HG03060 (cell line): ENCODE measurements at regions not wholly inside any gene's neighbourhood (a gene's known extent, or its start where the extent isn't known, plus 50 kb on each side); places are given as distances from the start of the nearest gene placed in this dataset.

Source experiments
- ATAC-seq: cut with Tn5 transposase; IDR thresholded peaks from one replicate; pipeline ENCODE4 v1.9.1; 2021; ENCODE audit warnings: low read depth, moderate number of reproducible peaks; ENCODE audit not compliant: unreplicated experiment

DNA sequence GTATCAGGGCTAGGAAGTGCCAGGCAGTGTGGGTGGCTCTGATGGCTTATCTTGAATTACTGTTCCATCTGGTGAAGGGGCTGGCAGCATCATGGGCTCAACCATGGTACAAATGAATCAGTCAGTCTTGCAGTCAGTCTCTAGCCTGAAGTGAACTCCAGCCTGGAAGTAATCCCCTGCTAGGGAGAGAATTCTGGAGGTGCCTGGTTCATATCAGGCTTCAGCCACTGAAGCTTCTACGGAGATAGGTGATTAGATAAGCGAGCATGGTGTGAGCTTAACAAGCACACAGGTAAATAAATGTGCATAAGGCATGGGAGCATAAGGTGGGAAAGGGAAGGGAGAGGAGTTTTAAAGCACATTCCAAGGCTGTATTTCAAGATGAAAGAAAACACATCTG, 541.7 kb downstream of the MBD2 start:
- ATAC-seq, result no peak

DNA sequence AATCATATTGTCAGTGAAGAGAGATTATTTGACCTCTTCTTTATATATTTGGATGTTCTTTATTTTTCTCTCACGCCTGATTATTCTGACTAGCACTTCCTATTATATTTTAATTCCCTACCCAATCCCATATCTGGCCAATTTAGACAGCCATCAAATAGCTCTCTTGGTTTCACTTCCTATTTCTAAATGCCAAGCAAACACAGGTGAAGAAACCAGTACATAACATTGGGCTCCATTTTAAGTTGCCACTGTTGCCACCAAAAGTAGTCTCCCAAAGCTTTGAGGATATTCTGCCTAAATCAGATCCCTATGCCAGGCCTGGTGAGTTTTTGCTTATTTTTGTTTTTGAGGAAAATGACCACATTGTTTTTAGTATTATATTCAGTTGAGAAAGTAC, 547.0 kb downstream of the MBD2 start:
- no peak for ATAC-seq

DNA sequence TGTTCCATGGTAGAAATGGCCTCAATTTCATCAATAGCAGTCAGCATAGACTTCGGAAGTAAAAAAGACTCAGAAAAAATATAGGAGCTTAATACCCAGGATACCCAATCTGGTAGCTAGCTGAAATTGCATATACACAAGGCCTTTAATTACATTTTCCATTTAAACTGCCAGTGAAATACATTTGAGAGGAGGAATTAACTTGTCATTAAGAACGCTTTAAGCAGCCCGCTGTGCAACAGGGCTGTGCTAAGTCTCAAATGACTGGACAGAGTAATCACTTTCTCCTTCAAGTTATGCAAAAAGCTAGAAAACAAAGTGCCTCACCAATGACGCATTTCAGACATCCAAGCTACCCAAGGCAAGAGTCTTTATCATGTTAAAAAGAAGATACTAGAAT, 558.8 kb downstream of the MBD2 start:
- no peak for ATAC-seq

DNA sequence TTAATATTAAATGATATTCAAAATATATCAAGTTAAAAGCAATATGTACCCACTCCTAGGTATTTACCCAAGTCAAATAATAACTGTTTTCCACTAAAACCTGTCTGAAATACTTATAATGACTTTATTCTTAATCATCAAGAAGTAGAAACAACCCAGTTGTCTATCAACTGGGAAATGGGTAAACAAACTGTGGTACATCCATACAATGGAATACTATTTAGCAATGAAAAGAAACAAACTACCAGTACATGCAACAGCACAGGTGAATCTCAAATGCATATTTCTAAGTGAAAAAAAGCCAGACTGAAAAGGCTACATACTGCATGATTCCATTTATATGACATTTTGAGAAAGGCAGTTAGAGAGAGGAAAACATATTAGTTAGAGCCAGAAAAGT, 559.9 kb downstream of the MBD2 start:
- ATAC-seq, result no peak

DNA sequence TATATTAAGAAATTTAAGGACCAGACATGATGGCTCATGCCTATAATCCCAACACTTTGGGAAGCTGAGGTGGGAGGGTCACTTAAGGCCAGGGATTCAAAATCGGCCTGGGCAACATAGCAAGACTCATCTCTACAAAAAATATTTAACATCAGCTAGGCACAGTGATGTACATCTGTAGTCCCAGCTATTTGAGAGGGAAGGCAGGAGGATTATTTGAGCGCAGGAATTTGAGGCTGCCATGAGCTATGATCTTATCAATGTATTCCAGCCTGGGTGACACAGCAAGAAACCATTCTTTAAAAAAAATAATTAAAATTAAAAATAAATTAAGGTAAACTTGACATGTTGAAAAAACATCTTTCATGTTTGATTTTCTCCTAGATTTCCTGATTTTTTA, 564.2 kb downstream of the MBD2 start:
- no peak for ATAC-seq

DNA sequence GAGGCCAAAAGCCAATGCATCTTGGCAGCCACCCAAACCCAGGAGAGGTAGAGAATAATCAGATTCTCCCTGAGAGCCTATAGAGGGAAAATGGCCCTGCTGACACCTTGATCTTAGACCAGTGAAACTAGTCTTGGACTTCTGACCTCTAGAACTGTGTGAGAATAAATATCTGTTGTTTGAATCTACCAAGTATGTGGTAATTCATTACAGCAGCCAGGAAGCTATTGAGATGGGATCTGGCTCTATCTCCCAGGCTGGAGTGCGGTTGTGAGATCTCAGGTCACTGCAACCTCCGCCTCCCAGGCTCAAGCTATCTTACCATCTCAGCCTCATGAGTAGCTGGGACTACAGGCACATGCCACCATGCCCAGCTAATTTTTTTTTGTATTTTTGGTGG, 567.2 kb downstream of the MBD2 start:
- no peak for ATAC-seq

DNA sequence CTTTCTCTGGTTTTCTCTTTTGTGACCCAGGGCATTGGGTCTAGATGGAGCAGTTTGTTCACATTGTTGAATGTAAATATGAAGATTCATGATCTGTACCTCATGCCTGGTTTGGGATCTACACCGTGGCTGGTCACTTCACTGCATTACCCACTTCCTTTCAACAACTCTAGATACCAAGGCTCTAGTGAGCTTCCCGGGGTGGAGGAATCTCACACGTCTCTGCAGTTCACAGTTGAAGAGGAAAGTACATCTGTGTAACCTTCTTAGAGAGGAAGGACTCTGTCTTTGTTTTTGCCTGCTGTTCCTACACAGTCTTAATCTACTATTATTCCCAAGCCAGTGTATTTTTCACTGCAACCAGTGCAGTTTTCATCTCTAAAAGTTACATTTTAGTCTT, 574.8 kb downstream of the MBD2 start:
- ATAC-seq, result no peak

DNA sequence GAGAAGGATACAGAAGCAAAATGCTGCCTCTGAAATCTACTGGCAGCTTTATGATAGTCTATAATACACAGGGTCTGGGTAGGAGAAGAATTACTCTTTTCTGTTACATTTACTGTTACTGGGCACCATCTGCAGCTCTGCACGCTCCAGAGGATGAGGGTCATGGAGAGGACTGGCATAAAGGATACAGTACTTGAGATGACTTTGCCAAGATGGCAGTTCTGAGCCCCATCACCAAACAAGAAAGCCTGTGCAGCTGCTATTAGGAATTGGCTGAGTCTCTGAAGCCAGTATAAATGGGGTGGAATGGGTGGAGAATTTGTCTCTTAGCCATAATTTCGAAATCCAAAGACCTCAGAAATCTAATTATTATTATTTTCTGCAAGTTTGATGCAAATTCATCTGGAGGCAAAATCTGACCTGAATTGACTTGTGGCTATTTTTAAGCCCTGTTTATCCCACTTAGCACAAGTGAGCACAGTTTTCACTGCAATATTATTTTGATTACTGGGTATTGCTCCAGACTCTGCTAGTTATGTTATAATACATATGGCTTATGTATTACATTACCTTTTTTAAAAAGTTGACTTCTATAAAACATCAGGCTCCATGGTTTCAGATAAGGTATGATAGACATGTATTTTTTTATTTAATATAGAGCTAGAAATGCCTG, 579.5 kb downstream of the MBD2 start:
- no peak for ATAC-seq

DNA sequence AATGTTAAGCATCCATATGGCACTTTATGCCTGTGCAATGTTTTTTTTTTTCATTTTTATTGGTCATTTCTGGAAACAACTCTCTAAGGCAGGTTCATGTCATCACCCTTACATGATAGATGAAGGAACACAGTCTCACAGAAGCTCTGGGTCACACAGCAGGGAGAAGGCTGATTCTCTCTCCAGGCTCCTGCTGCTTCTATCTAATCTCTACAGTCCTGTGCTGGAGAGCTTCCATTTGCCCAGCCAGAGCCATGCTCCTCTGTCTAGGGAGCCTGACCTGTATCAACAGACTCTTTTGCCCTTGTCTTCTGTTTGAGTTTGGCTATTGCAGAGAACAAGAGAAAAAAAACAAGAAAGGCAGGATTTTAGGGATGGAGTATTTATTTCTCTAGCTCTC, 584.8 kb downstream of the MBD2 start:
- no peak for ATAC-seq

DNA sequence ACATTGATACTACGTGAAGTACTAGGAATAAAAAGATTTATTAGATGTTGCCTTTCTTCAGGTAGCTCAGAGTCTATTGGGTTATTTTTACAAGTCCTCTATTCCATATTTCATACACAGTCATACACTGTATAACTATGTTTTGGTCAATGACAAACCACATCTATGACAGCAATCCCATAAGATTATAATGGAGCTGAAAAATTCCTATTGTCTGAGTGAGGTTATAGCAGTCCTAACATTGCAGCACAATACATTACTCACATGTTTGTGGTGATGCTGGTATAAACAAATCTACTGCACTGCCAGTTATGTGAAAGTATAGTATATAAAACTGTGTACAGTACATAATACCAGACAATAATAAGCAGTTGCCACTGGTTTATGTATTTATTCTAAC, 595.1 kb downstream of the MBD2 start:
- no peak for ATAC-seq

DNA sequence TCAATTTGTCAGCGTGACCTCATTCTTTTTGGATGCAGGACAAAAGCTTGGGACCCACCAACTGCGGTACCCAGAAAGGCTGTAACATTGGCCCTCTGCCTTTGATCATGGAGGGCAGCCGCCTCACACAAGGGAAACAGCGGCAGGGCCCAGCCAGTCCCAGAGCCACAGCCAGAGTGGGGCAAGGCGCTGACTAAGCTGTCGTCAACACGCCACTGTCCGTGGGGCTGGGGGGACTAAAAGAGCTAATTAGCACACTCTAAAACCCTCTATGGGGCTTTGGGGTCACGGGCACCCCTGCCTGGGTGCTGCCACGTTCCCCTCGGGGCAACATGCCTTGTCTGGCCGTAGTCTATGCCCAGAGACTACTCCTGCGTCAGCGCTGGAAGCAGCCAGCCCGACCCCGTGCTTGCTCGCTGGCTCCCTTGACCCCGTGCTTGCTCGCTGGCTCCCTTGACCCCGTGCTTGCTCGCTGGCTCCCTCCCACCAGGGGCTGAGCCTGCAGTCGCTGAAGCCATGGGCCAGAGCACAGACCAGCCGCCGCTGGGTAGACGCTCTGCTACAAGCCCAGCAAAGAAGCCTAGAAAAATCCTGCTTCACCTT, 598.4 kb downstream of the MBD2 start:
- no peak for ATAC-seq

DNA sequence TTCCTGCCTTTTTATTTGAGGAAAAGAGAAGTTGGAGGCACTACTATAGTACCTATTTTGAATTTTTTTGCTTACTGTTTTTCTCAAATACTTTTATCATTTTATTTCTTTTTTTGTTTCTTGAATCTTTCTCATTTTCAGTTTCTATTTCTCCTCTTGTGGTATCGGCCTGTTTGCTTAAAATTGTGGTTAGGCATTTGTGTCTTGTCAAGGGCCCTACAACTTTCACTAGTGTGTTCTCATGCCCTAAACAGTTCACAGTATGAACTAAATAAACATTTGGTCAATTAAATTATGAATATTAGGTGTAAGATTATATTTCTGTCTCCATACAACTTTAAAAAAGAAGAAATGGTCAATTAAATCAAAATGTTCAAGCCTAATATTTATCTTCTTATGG, 613.5 kb downstream of the MBD2 start:
- ATAC-seq, result no peak

DNA sequence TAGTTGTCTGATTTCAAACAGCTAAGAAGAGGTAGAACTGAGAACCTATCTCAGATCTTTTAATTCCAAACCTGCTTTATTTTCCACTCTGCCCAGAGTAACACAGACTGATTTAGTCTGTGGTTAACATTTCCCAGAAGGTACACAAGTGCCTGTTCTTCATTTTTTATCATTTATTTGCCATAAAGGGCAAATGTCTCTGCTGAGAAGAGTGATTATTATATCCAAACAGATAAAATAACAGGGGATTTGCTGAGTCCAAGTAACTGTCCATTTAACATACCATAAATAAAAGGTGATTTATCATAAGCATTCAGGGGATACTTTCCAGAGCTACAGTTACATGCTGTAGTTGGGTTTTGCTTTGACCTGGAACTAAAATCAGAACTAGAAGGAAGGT, 617.7 kb downstream of the MBD2 start:
- ATAC-seq, result no peak

DNA sequence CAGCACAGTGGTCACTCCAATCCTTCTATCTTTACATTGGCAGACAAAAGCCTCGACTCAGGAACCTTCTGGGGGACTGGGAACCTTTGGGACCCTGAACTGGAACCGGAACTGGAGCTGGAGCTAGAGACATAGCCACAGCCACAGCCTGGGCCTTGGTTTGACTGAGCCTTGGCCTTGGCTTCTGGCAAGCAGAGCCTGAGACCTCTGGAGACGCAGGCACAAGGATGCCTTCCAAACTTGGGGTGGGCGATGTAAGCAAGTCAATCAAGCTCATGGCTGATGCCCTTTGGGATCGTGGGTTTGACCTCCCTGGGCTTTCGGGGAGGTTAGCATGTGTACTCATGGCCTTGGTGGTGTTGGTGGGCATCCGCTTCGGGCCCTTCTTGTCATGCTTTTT, 619.3 kb downstream of the MBD2 start:
- ATAC-seq, result no peak

DNA sequence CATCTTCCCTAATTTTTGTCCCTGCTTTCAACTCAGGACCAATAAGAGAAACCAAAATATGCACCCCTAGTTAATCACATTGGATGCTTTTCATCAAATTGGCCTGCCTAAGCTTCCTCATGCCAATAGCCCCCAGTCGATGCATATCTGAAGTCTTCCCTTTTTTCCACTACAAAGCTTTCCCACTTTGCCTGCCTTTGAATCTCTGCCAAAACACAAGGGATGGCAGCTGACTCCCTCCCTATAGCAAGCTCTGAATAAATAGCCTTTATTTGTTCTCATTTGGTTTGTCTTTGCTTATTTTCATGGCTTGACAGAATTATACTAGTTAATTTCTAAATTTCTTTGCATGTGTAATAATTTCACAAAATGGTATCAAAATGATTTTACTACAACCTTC, 621.2 kb downstream of the MBD2 start:
- ATAC-seq, result no peak

DNA sequence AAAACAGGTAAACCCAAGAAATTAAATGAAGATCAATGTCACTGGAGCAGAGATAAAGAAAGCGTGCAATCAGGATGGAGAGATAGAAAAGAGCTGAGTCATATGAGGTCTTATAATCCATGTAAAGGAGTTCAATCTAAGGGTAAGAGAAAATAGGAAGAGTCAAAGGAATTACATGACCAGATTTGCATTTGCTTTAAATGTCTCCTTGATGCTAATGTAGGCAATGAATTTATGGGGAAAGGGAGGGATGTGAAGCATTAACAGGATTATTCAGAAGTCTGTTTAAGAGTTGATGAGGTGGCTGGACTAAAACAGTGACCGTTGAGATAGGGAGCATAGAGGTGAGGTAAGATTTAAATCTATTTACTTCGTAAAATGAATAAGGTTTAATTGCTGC, 623.1 kb downstream of the MBD2 start:
- no peak for ATAC-seq

DNA sequence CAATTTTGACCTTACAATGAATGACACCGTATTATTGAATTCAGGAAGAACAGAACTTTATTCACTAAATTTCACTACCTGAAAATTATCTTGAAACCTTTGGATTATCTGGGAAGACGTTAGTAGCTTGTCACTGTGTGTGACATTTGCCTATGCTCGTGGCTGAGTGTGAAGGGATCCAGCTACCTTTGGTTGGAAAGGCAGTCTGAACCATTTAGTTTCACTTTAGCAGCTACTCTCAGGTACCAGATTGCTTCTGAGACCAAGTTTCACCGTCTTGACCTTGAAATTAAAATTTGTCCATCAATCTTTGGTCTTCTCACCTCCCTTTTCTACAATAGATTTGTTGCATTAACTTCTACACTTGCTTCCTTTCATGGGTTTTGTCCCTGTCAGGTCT, 637.5 kb downstream of the MBD2 start:
- ATAC-seq, result no peak
